ENCODE measurements at regions not wholly inside any gene's neighbourhood (a gene's known extent, or its start where the extent isn't known, plus 50 kb on each side); places are given as distances from the start of the nearest gene placed in this dataset.

DNA sequence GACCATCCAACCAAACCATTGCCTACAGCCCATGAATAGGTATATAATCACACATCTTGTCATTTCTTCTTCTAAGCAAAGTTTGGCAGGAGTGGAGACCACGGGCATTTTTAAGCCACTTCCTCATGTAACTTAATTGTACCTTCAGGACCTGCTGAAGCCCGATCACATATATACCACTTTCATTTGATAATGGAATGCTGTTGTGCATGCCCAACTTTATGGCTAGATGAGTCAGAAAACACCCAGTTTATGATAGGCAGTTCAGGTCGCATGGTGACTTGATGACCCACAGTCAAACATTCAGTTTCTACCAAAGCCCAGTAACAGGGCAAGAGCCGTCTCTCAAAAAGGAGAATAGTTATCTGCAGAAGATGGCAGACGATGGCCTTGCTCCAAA lies 2295.0 kb upstream of the ACO1 start:
- TF ChIP-seq EP300 (IDR thresholded peaks at IDR 0.05; ENCODE audit: borderline replicate concordance in 1 of 2, low read depth in 2 of 2, low read length in 2 of 2) (no peak), MAX (IDR thresholded peaks at IDR 0.05) (no peak), KDM5A (IDR thresholded peaks at IDR 0.05; ENCODE audit: low read length) (no peak), TEAD4 (IDR thresholded peaks at IDR 0.05; ENCODE audit: low read depth, low read length) (no peak), CTCF (IDR thresholded peaks at IDR 0.05; ENCODE audit: control extremely low read depth in 1 of 3, insufficient read depth in 1 of 3, low read depth in 1 of 3, low read length in 3 of 3) (no peak), CHD1 (IDR thresholded peaks at IDR 0.05; ENCODE audit: low read depth, low read length) (no peak), POLR2AphosphoS5 (IDR thresholded peaks at IDR 0.05; ENCODE audit: low read depth, low read length) (no peak), JUN (IDR thresholded peaks at IDR 0.05; ENCODE audit: low read depth, low read length) (no peak), RAD21 (IDR thresholded peaks at IDR 0.05 in 1 of 2, conservative IDR thresholded peaks at IDR 0.05 in 1 of 2; ENCODE audit: low read depth in 2 of 2, low read length in 2 of 2) (no peak), TAF1 (IDR thresholded peaks at IDR 0.05; ENCODE audit: low read depth, low read length) (no peak)
- TF ChIP-seq, protein P1, sequence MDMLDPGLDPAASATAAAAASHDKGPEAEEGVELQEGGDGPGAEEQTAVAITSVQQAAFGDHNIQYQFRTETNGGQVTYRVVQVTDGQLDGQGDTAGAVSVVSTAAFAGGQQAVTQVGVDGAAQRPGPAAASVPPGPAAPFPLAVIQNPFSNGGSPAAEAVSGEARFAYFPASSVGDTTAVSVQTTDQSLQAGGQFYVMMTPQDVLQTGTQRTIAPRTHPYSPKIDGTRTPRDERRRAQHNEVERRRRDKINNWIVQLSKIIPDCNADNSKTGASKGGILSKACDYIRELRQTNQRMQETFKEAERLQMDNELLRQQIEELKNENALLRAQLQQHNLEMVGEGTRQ (IDR thresholded peaks at IDR 0.05; ENCODE audit: low read length), result no peak
